ENCODE measurements at regions not wholly inside any gene's neighbourhood (a gene's known extent, or its start where the extent isn't known, plus 50 kb on each side); places are given as distances from the start of the nearest gene placed in this dataset.

GRCh38 chr1:208741296-208741695 lies 497.1 kb upstream of the PLXNA2 start:
- DNase-seq, result no peak

- DNase-seq, result no peak
Observed at GRCh38 chr1:208743361-208743760, 499.2 kb upstream of the PLXNA2 start.

- DNase-seq, result no peak
Observed at GRCh38 chr1:208747979-208748378, 503.8 kb upstream of the PLXNA2 start.

GRCh38 chr1:208748387-208749165 lies 504.4 kb upstream of the PLXNA2 start:
- no peak for DNase-seq

- no peak for DNase-seq
Observed at GRCh38 chr1:208756339-208756981, 512.3 kb upstream of the PLXNA2 start.

- DNase-seq, result no peak
Observed at GRCh38 chr1:208757846-208758245, 513.7 kb upstream of the PLXNA2 start.

- no peak for DNase-seq
Observed at GRCh38 chr1:208759255-208759654, 515.1 kb upstream of the PLXNA2 start.

GRCh38 chr1:208763971-208764370 lies 519.8 kb upstream of the PLXNA2 start:
- no peak for DNase-seq

GRCh38 chr1:208766832-208767231 lies 522.6 kb upstream of the PLXNA2 start:
- no peak for DNase-seq

- no peak for DNase-seq
Observed at GRCh38 chr1:208767816-208768215, 523.6 kb upstream of the PLXNA2 start.

GRCh38 chr1:208772891-208773290 lies 528.7 kb upstream of the PLXNA2 start:
- DNase-seq, result no peak

- DNase-seq, result no peak
Observed at GRCh38 chr1:208775841-208776240, 531.7 kb upstream of the PLXNA2 start.

GRCh38 chr1:208778417-208778816 lies 534.2 kb upstream of the PLXNA2 start:
- DNase-seq, result no peak

GRCh38 chr1:208781391-208782045 lies 537.3 kb upstream of the PLXNA2 start:
- no peak for DNase-seq

GRCh38 chr1:208782186-208782585 lies 538.0 kb upstream of the PLXNA2 start:
- DNase-seq, result no peak

GRCh38 chr1:208785629-208786028 lies 541.4 kb upstream of the PLXNA2 start:
- no peak for DNase-seq

GRCh38 chr1:208787219-208787618 lies 543.0 kb upstream of the PLXNA2 start:
- DNase-seq, result no peak

- DNase-seq, result no peak
Observed at GRCh38 chr1:208788013-208788540, 543.9 kb upstream of the PLXNA2 start.

- DNase-seq, result no peak
Observed at GRCh38 chr1:208791456-208791855, 547.3 kb upstream of the PLXNA2 start.

GRCh38 chr1:208793861-208794345 lies 549.7 kb upstream of the PLXNA2 start:
- no peak for DNase-seq

GRCh38 chr1:208799186-208799585 lies 555.0 kb upstream of the PLXNA2 start:
- no peak for DNase-seq

- no peak for DNase-seq
Observed at GRCh38 chr1:208803011-208803811, 559.0 kb upstream of the PLXNA2 start.

Measured in activated CD4-positive, alpha-beta T cell treated with anti-CD3 and anti-CD28 coated beads, Interleukin-2, amount 50 U/mL, for 48 hours (primary cell).